Suprapubic skin (tissue), 3 donors: ENCODE measurements at regions not wholly inside any gene's neighbourhood (a gene's known extent, or its start where the extent isn't known, plus 50 kb on each side); places are given as distances from the start of the nearest gene placed in this dataset.

ENCODE experiments used
- CTCF ChIP-seq, 2 donors: fragments of 200-600 bp in 1 of 2; fragments of 450-650 bp in 1 of 2; sonication (generic) in 1 of 2; IDR thresholded peaks; one replicate each; pipeline ENCODE4 v1.5.1; 2016 to 2019; ENCODE audit warnings: antibody characterized with exemption in 2 of 2, mild to moderate bottlenecking in 1 of 2, moderate library complexity in 1 of 2
- POLR2AphosphoS5 ChIP-seq, 3 donors: sonication (generic); formaldehyde crosslinking; IDR thresholded peaks; one replicate each; pipeline ENCODE4 v1.6.1; 2017; ENCODE audit warnings: antibody characterized with exemption in 3 of 3

- no peak for TF ChIP-seq CTCF (IDR thresholded peaks at IDR 0.05)
- no peak for TF ChIP-seq POLR2AphosphoS5 (IDR thresholded peaks at IDR 0.05)
Observed at GRCh38 chr1:238811211-238811879, 575.0 kb upstream of the CHRM3 start.
